Nephron (organoid): ENCODE measurements at regions not wholly inside any gene's neighbourhood (a gene's known extent, or its start where the extent isn't known, plus 50 kb on each side); places are given as distances from the start of the nearest gene placed in this dataset.

Experiments
- H3K27ac Mint-ChIP-seq, 3 experiments: 2 replicates each; pipeline ENCODE4 v1.8.0; 2020; ENCODE audit warnings: mixed read lengths in 3 of 3, mild to moderate bottlenecking in 2 of 3, moderate library complexity in 1 of 3
- H3K27me3 Mint-ChIP-seq: 2 replicates; pipeline ENCODE4 v1.8.0; 2021; ENCODE audit warnings: low read depth, mild to moderate bottlenecking, moderate library complexity, mixed read lengths
- H3K36me3 Mint-ChIP-seq: 2 replicates; pipeline ENCODE4 v1.8.0; 2020; ENCODE audit warnings: low read depth, mixed read lengths
- H3K4me1 Mint-ChIP-seq: 2 replicates; pipeline ENCODE4 v1.8.0; 2020; ENCODE audit warnings: mixed read lengths
- H3K4me3 Mint-ChIP-seq, 3 experiments: 2 replicates each; pipeline ENCODE4 v1.8.0; 2020; ENCODE audit warnings: mild to moderate bottlenecking in 3 of 3, mixed read lengths in 3 of 3, moderate library complexity in 2 of 3
- H3K9me3 Mint-ChIP-seq: 2 replicates; pipeline ENCODE4 v1.8.0; 2020; ENCODE audit warnings: mixed read lengths
- CTCF ChIP-seq, 3 experiments: fragments of 200-600 bp; sonication (generic); IDR thresholded peaks; one replicate each; pipeline ENCODE4 v1.5.0; 2021; ENCODE audit warnings: antibody characterized with exemption in 3 of 3; ENCODE audit not compliant: unreplicated experiment in 3 of 3

GRCh38 chr20:7272512-7272911, 505.0 kb downstream of the BMP2 start:
- H3K36me3 Mint-ChIP-seq, result no peaks in the 10 kb centered on the region
- H3K27me3 Mint-ChIP-seq, result no peaks in the 10 kb centered on the region
- H3K27ac Mint-ChIP-seq, result no peak overlapping the region
- H3K4me1 Mint-ChIP-seq, result peaks cover 5% of the 10 kb centered on the region
- TF ChIP-seq CTCF (IDR thresholded peaks at IDR 0.05; ENCODE audit: unreplicated experiment in 3 of 3), result peak; percentile 60 to 66 (median 62)
- no peak overlapping the region for H3K4me3 Mint-ChIP-seq
- peaks cover 9% of the 10 kb centered on the region for H3K9me3 Mint-ChIP-seq

GRCh38 chr20:7274870-7275269, 507.4 kb downstream of the BMP2 start:
- no peak for TF ChIP-seq CTCF (IDR thresholded peaks at IDR 0.05; ENCODE audit: unreplicated experiment in 3 of 3)
- Mint-ChIP-seq H3K9me3 (peaks cover 9% of the 10 kb centered on the region), H3K27ac (no peak overlapping the region), H3K36me3 (no peaks in the 10 kb centered on the region), H3K4me1 (peaks cover 5% of the 10 kb centered on the region), H3K4me3 (no peak overlapping the region), H3K27me3 (no peaks in the 10 kb centered on the region)

- no peaks in the 10 kb centered on the region for H3K27me3 Mint-ChIP-seq
- peaks cover 9% of the 10 kb centered on the region for H3K9me3 Mint-ChIP-seq
- no peak overlapping the region for H3K4me3 Mint-ChIP-seq
- H3K4me1 Mint-ChIP-seq, result peaks cover 5% of the 10 kb centered on the region
- no peaks in the 10 kb centered on the region for H3K36me3 Mint-ChIP-seq
- TF ChIP-seq CTCF (IDR thresholded peaks at IDR 0.05; ENCODE audit: unreplicated experiment in 3 of 3), result no peak
- no peak overlapping the region for H3K27ac Mint-ChIP-seq
Observed at GRCh38 chr20:7275645-7276237, 508.3 kb downstream of the BMP2 start.

GRCh38 chr20:7285918-7286556, 518.6 kb downstream of the BMP2 start:
- peak; percentile 86 to 93 (median 91) for TF ChIP-seq CTCF (IDR thresholded peaks at IDR 0.05; ENCODE audit: unreplicated experiment in 3 of 3)
- Mint-ChIP-seq H3K4me1 (no peaks in the 10 kb centered on the region), H3K27ac (no peak overlapping the region), H3K27me3 (peaks cover 16% of the 10 kb centered on the region), H3K9me3 (no peaks in the 10 kb centered on the region), H3K4me3 (no peak overlapping the region), H3K36me3 (no peaks in the 10 kb centered on the region)

GRCh38 chr20:7291323-7291943, 523.9 kb downstream of the BMP2 start:
- TF ChIP-seq CTCF (IDR thresholded peaks at IDR 0.05; ENCODE audit: unreplicated experiment in 3 of 3), result no peak
- peaks cover 10% of the 10 kb centered on the region for H3K27me3 Mint-ChIP-seq
- no peaks in the 10 kb centered on the region for H3K36me3 Mint-ChIP-seq
- no peak overlapping the region for H3K4me3 Mint-ChIP-seq
- H3K9me3 Mint-ChIP-seq, result no peaks in the 10 kb centered on the region
- H3K27ac Mint-ChIP-seq, result no peak overlapping the region
- peaks cover 5% of the 10 kb centered on the region for H3K4me1 Mint-ChIP-seq
